Stomach smooth muscle (tissue), 2 donors: ENCODE measurements at regions not wholly inside any gene's neighbourhood (a gene's known extent, or its start where the extent isn't known, plus 50 kb on each side); places are given as distances from the start of the nearest gene placed in this dataset.

Experiments used
- H3K27ac ChIP-seq: one replicate; pipeline ENCODE4 v1.7.0; 2013; ENCODE audit warnings: mild to moderate bottlenecking, low read length, inconsistent platforms
- H3K27me3 ChIP-seq, 2 donors: one replicate each; pipeline ENCODE4 v1.7.0; 2013; ENCODE audit warnings: low read length in 2 of 2; ENCODE audit not compliant: insufficient read depth in 2 of 2, control insufficient read depth in 1 of 2
- H3K36me3 ChIP-seq, 2 donors: one replicate each; pipeline ENCODE4 v1.7.0; 2013; ENCODE audit warnings: low read length in 2 of 2; ENCODE audit not compliant: control insufficient read depth in 2 of 2, insufficient read depth in 2 of 2
- H3K4me1 ChIP-seq: one replicate; pipeline ENCODE4 v1.7.0; 2013; ENCODE audit warnings: low read length; ENCODE audit not compliant: control insufficient read depth, insufficient read depth
- H3K4me3 ChIP-seq, 2 donors: one replicate each; pipeline ENCODE4 v1.7.0; 2013; ENCODE audit warnings: low read length in 2 of 2
- H3K9ac ChIP-seq, 2 donors: one replicate each; pipeline ENCODE4 v1.7.0; 2013; ENCODE audit warnings: low read length in 2 of 2, mild to moderate bottlenecking in 1 of 2
- H3K9me3 ChIP-seq, 2 donors: one replicate each; pipeline ENCODE4 v1.7.0; 2013; ENCODE audit warnings: low read length in 2 of 2; ENCODE audit not compliant: control insufficient read depth in 2 of 2
- donor health status: healthy.
- donor health status: Pancreatic carcinoma.

- Histone ChIP-seq H3K9me3 (no peaks in the 10 kb centered on the region), H3K4me3 (no peak overlapping the region), H3K36me3 (no peaks in the 10 kb centered on the region), H3K27me3 (peaks cover 5 to 9% of the 10 kb centered on the region in 2 donors), H3K9ac (no peak overlapping the region), H3K27ac (no peak overlapping the region), H3K4me1 (no peaks in the 10 kb centered on the region)
These were observed 276.7 kb downstream of the C16orf95 start for GRCh38 chr16:87040169-87041117.

- Histone ChIP-seq H3K27ac (no peak overlapping the region), H3K27me3 (peaks cover 5 to 11% of the 10 kb centered on the region in 2 donors), H3K9me3 (no peaks in the 10 kb centered on the region), H3K36me3 (no peaks in the 10 kb centered on the region), H3K4me1 (no peaks in the 10 kb centered on the region), H3K4me3 (no peak overlapping the region), H3K9ac (no peak overlapping the region)
These were observed 275.9 kb downstream of the C16orf95 start for GRCh38 chr16:87041286-87041685.

- Histone ChIP-seq H3K27me3 (peaks cover 11 to 20% of the 10 kb centered on the region in 2 donors), H3K4me1 (no peaks in the 10 kb centered on the region), H3K27ac (no peak overlapping the region)
These were observed 274.5 kb downstream of the C16orf95 start for GRCh38 chr16:87042551-87043230.

GRCh38 chr16:87043231-87044031, 273.8 kb downstream of the C16orf95 start:
- H3K27ac ChIP-seq = no peak overlapping the region
- no peaks in the 10 kb centered on the region for H3K36me3 ChIP-seq
- H3K9me3 ChIP-seq = no peaks in the 10 kb centered on the region
- H3K27me3 ChIP-seq = peaks cover 16 to 20% of the 10 kb centered on the region in 2 donors
- H3K4me1 ChIP-seq = no peaks in the 10 kb centered on the region
- H3K4me3 ChIP-seq = no peak overlapping the region
- H3K9ac ChIP-seq = no peak overlapping the region

More at GRCh38 chr16:87042551-87043230, 274.5 kb downstream of the C16orf95 start:
- H3K36me3 ChIP-seq = no peaks in the 10 kb centered on the region
- no peaks in the 10 kb centered on the region for H3K9me3 ChIP-seq
- H3K4me3 ChIP-seq = no peak overlapping the region
- no peak overlapping the region for H3K9ac ChIP-seq

GRCh38 chr16:87044032-87044382, 273.2 kb downstream of the C16orf95 start:
- no peak overlapping the region for H3K4me3 ChIP-seq
- no peak overlapping the region for H3K9ac ChIP-seq
- H3K27me3 ChIP-seq = peaks cover 16 to 17% of the 10 kb centered on the region in 2 donors
- no peak overlapping the region for H3K27ac ChIP-seq
- H3K9me3 ChIP-seq = no peaks in the 10 kb centered on the region
- H3K4me1 ChIP-seq = no peaks in the 10 kb centered on the region
- H3K36me3 ChIP-seq = no peaks in the 10 kb centered on the region

GRCh38 chr16:87044829-87045228, 272.4 kb downstream of the C16orf95 start:
- H3K36me3 ChIP-seq = no peaks in the 10 kb centered on the region
- H3K27ac ChIP-seq = no peak overlapping the region
- H3K4me1 ChIP-seq = no peaks in the 10 kb centered on the region
- peaks cover 16 to 17% of the 10 kb centered on the region in 2 donors for H3K27me3 ChIP-seq
- H3K4me3 ChIP-seq = no peak overlapping the region
- no peaks in the 10 kb centered on the region for H3K9me3 ChIP-seq
- H3K9ac ChIP-seq = no peak overlapping the region

GRCh38 chr16:87045466-87046216, 271.6 kb downstream of the C16orf95 start:
- Histone ChIP-seq H3K27ac (no peak overlapping the region), H3K36me3 (no peaks in the 10 kb centered on the region), H3K4me3 (no peak overlapping the region), H3K9ac (no peak overlapping the region), H3K27me3 (peaks cover 16% of the 10 kb centered on the region in 2 donors), H3K9me3 (no peaks in the 10 kb centered on the region), H3K4me1 (no peaks in the 10 kb centered on the region)

GRCh38 chr16:87046235-87046634, 271.0 kb downstream of the C16orf95 start:
- no peaks in the 10 kb centered on the region for H3K9me3 ChIP-seq

GRCh38 chr16:87047221-87048037, 269.8 kb downstream of the C16orf95 start:
- H3K36me3 ChIP-seq = no peaks in the 10 kb centered on the region
- no peak overlapping the region for H3K27ac ChIP-seq
- no peaks in the 10 kb centered on the region for H3K9me3 ChIP-seq
- peaks cover 12 to 16% of the 10 kb centered on the region in 2 donors for H3K27me3 ChIP-seq
- no peaks in the 10 kb centered on the region for H3K4me1 ChIP-seq
- no peak overlapping the region for H3K4me3 ChIP-seq
- no peak overlapping the region for H3K9ac ChIP-seq

More at GRCh38 chr16:87046235-87046634, 271.0 kb downstream of the C16orf95 start:
- no peak overlapping the region for H3K4me3 ChIP-seq
- no peaks in the 10 kb centered on the region for H3K4me1 ChIP-seq
- H3K27me3 ChIP-seq = peaks cover 16% of the 10 kb centered on the region in 2 donors
- H3K36me3 ChIP-seq = no peaks in the 10 kb centered on the region
- no peak overlapping the region for H3K9ac ChIP-seq
- H3K27ac ChIP-seq = no peak overlapping the region
